ENCODE measurements at regions not wholly inside any gene's neighbourhood (a gene's known extent, or its start where the extent isn't known, plus 50 kb on each side); places are given as distances from the start of the nearest gene placed in this dataset.

DNA sequence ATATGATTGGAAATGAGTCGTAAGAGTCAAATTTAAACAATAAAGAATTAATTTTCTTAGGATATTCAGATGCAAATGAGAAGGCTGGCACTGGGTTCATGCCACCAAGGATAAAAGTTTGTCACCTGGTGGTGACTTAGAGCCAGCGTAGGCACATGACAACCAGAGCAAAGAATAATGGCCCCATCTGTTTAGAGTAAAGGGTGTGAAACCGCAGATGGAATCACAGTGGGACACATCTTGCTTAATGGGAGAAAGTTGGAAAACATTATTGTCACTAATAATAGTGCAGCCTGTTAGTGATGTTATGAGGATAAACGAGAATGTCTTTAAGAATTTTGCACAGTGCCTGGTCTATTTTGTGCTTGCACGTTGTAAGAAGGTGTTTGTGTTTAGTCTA, 727.8 kb downstream of the QKI start:
- TF ChIP-seq EP300 (IDR thresholded peaks at IDR 0.05) (no peak), CTCF (IDR thresholded peaks at IDR 0.05) (no peak), POLR2AphosphoS5 (IDR thresholded peaks at IDR 0.05) (no peak)
